ENCODE measurements at regions not wholly inside any gene's neighbourhood (a gene's known extent, or its start where the extent isn't known, plus 50 kb on each side); places are given as distances from the start of the nearest gene placed in this dataset.

DNA sequence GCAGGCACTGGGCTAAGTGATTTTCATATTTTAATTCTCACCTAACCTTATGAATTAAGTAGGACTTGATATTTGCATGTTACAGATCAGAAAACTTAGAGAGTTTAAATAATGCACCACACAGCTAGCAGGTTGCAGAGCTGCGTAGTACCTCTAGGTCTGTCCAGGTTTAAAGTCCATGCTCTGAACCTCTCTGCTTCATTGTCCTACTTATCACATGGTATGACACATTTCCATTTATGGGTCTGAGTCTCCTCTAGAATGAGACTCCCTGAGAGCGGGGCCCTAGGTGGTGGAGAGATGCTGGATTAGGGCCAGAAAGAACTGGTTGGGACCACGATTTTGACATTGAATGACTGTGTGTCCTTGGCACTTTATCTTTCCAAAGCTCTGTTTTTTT lies 102.5 kb upstream of the USP24 start (continued):
- TF ChIP-seq TFE3 (CRISPR knock-in tag; IDR thresholded peaks at IDR 0.05): 0 out of 2 replicates have a peak, but pooled peaks have one; percentile 45
- no peak for TF ChIP-seq MAFF (IDR thresholded peaks at IDR 0.05; ENCODE audit: low read depth, low read length)
- TF ChIP-seq, protein P1, sequence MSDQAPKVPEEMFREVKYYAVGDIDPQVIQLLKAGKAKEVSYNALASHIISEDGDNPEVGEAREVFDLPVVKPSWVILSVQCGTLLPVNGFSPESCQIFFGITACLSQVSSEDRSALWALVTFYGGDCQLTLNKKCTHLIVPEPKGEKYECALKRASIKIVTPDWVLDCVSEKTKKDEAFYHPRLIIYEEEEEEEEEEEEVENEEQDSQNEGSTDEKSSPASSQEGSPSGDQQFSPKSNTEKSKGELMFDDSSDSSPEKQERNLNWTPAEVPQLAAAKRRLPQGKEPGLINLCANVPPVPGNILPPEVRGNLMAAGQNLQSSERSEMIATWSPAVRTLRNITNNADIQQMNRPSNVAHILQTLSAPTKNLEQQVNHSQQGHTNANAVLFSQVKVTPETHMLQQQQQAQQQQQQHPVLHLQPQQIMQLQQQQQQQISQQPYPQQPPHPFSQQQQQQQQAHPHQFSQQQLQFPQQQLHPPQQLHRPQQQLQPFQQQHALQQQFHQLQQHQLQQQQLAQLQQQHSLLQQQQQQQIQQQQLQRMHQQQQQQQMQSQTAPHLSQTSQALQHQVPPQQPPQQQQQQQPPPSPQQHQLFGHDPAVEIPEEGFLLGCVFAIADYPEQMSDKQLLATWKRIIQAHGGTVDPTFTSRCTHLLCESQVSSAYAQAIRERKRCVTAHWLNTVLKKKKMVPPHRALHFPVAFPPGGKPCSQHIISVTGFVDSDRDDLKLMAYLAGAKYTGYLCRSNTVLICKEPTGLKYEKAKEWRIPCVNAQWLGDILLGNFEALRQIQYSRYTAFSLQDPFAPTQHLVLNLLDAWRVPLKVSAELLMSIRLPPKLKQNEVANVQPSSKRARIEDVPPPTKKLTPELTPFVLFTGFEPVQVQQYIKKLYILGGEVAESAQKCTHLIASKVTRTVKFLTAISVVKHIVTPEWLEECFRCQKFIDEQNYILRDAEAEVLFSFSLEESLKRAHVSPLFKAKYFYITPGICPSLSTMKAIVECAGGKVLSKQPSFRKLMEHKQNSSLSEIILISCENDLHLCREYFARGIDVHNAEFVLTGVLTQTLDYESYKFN (CRISPR knock-in tag; conservative IDR thresholded peaks at IDR 0.05): peak; percentile 34; the same call in 1 of the 2 replicates
- peak; percentile 94 for TF ChIP-seq SRF (IDR thresholded peaks at IDR 0.05; ENCODE audit: low read depth, low read length)
- TF ChIP-seq, protein P2, sequence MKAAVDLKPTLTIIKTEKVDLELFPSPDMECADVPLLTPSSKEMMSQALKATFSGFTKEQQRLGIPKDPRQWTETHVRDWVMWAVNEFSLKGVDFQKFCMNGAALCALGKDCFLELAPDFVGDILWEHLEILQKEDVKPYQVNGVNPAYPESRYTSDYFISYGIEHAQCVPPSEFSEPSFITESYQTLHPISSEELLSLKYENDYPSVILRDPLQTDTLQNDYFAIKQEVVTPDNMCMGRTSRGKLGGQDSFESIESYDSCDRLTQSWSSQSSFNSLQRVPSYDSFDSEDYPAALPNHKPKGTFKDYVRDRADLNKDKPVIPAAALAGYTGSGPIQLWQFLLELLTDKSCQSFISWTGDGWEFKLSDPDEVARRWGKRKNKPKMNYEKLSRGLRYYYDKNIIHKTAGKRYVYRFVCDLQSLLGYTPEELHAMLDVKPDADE (CRISPR knock-in tag; IDR thresholded peaks at IDR 0.05): no peak
- TF ChIP-seq, protein P3, sequence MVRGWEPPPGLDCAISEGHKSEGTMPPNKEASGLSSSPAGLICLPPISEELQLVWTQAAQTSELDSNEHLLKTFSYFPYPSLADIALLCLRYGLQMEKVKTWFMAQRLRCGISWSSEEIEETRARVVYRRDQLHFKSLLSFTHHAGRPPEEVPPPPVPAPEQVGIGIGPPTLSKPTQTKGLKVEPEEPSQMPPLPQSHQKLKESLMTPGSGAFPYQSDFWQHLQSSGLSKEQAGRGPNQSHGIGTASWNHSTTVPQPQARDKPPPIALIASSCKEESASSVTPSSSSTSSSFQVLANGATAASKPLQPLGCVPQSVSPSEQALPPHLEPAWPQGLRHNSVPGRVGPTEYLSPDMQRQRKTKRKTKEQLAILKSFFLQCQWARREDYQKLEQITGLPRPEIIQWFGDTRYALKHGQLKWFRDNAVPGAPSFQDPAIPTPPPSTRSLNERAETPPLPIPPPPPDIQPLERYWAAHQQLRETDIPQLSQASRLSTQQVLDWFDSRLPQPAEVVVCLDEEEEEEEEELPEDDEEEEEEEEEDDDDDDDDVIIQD (CRISPR knock-in tag; IDR thresholded peaks at IDR 0.05; ENCODE audit: low read depth): 0 out of 2 replicates have a peak, but pooled peaks have one; percentile 28
- peak; percentile 97 for TF ChIP-seq ZBTB26 (CRISPR knock-in tag; IDR thresholded peaks at IDR 0.05; ENCODE audit: borderline replicate concordance)
- TF ChIP-seq SOX6 (IDR thresholded peaks at IDR 0.05): no peak
- peak; percentile 43; the same call in 1 of the 2 replicates for TF ChIP-seq SOX6 (CRISPR knock-in tag; IDR thresholded peaks at IDR 0.05)
- TF ChIP-seq IRX3 (CRISPR knock-in tag; IDR thresholded peaks at IDR 0.05; ENCODE audit: borderline replicate concordance, low read depth): no peak
- TF ChIP-seq, protein P4, sequence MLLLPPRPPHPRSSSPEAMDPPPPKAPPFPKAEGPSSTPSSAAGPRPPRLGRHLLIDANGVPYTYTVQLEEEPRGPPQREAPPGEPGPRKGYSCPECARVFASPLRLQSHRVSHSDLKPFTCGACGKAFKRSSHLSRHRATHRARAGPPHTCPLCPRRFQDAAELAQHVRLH (CRISPR knock-in tag; IDR thresholded peaks at IDR 0.05; ENCODE audit: borderline replicate concordance, low read depth): no peak
- TF ChIP-seq HNF4A (CRISPR knock-in tag; IDR thresholded peaks at IDR 0.05): peak; percentile 68
- 0 out of 2 replicates have a peak, but pooled peaks have one; percentile 25 for TF ChIP-seq ZNF644 (CRISPR knock-in tag; IDR thresholded peaks at IDR 0.05; ENCODE audit: low read depth)
- 0 out of 2 replicates have a peak, but pooled peaks have one; percentile 38 for TF ChIP-seq NCOR1 (IDR thresholded peaks at IDR 0.05; ENCODE audit: borderline replicate concordance, low read length)
